ENCODE measurements at regions not wholly inside any gene's neighbourhood (a gene's known extent, or its start where the extent isn't known, plus 50 kb on each side); places are given as distances from the start of the nearest gene placed in this dataset.

GRCh38 chr2:163028807-163029206, 190.2 kb upstream of the KCNH7 start:
- TF ChIP-seq POLR2AphosphoS5 (IDR thresholded peaks at IDR 0.05): no peak
- TF ChIP-seq, protein P1, sequence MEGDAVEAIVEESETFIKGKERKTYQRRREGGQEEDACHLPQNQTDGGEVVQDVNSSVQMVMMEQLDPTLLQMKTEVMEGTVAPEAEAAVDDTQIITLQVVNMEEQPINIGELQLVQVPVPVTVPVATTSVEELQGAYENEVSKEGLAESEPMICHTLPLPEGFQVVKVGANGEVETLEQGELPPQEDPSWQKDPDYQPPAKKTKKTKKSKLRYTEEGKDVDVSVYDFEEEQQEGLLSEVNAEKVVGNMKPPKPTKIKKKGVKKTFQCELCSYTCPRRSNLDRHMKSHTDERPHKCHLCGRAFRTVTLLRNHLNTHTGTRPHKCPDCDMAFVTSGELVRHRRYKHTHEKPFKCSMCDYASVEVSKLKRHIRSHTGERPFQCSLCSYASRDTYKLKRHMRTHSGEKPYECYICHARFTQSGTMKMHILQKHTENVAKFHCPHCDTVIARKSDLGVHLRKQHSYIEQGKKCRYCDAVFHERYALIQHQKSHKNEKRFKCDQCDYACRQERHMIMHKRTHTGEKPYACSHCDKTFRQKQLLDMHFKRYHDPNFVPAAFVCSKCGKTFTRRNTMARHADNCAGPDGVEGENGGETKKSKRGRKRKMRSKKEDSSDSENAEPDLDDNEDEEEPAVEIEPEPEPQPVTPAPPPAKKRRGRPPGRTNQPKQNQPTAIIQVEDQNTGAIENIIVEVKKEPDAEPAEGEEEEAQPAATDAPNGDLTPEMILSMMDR (IDR thresholded peaks at IDR 0.05): no peak
